ENCODE measurements at regions not wholly inside any gene's neighbourhood (a gene's known extent, or its start where the extent isn't known, plus 50 kb on each side); places are given as distances from the start of the nearest gene placed in this dataset.

GRCh38 chr6:119739769-119740168 lies 390.2 kb upstream of the MAN1A1 start:
- TF ChIP-seq CTCF (IDR thresholded peaks at IDR 0.05; ENCODE audit: control insufficient read depth, extremely low read depth, insufficient read depth): no peak
- H3K4me3 ChIP-seq (ENCODE audit: low read depth, low read length): no peak overlapping the region
- DNase-seq (ENCODE audit: low read depth): no peak

- no peak for DNase-seq (ENCODE audit: low read depth)
- TF ChIP-seq CTCF (IDR thresholded peaks at IDR 0.05; ENCODE audit: control insufficient read depth, extremely low read depth, insufficient read depth): no peak
- H3K4me3 ChIP-seq (ENCODE audit: low read depth, low read length): no peak overlapping the region
Observed at GRCh38 chr6:119738425-119738824, 388.9 kb upstream of the MAN1A1 start.

GRCh38 chr6:119736296-119737021 lies 386.9 kb upstream of the MAN1A1 start:
- no peak for TF ChIP-seq CTCF (IDR thresholded peaks at IDR 0.05; ENCODE audit: control insufficient read depth, extremely low read depth, insufficient read depth)
- H3K4me3 ChIP-seq (ENCODE audit: low read depth, low read length): no peak overlapping the region
- DNase-seq (ENCODE audit: low read depth): no peak

GRCh38 chr6:119735530-119735929 lies 386.0 kb upstream of the MAN1A1 start:
- H3K4me3 ChIP-seq (ENCODE audit: low read depth, low read length): no peak overlapping the region
- no peak for TF ChIP-seq CTCF (IDR thresholded peaks at IDR 0.05; ENCODE audit: control insufficient read depth, extremely low read depth, insufficient read depth)
- no peak for DNase-seq (ENCODE audit: low read depth)

- H3K4me3 ChIP-seq (ENCODE audit: low read depth, low read length): no peak overlapping the region
- TF ChIP-seq CTCF (IDR thresholded peaks at IDR 0.05; ENCODE audit: control insufficient read depth, extremely low read depth, insufficient read depth): no peak
- DNase-seq (ENCODE audit: low read depth): no peak
Observed at GRCh38 chr6:119734227-119734626, 384.7 kb upstream of the MAN1A1 start.

GRCh38 chr6:119728935-119729334 lies 379.4 kb upstream of the MAN1A1 start:
- H3K4me3 ChIP-seq (ENCODE audit: low read depth, low read length): no peak overlapping the region
- DNase-seq (ENCODE audit: low read depth): no peak
- no peak for TF ChIP-seq CTCF (IDR thresholded peaks at IDR 0.05; ENCODE audit: control insufficient read depth, extremely low read depth, insufficient read depth)

GRCh38 chr6:119728220-119728750 lies 378.7 kb upstream of the MAN1A1 start:
- no peak overlapping the region for H3K4me3 ChIP-seq (ENCODE audit: low read depth, low read length)
- TF ChIP-seq CTCF (IDR thresholded peaks at IDR 0.05; ENCODE audit: control insufficient read depth, extremely low read depth, insufficient read depth): no peak
- no peak for DNase-seq (ENCODE audit: low read depth)

Measured in LNCaP clone FGC (cell line).